ENCODE measurements at regions not wholly inside any gene's neighbourhood (a gene's known extent, or its start where the extent isn't known, plus 50 kb on each side); places are given as distances from the start of the nearest gene placed in this dataset.

DNA sequence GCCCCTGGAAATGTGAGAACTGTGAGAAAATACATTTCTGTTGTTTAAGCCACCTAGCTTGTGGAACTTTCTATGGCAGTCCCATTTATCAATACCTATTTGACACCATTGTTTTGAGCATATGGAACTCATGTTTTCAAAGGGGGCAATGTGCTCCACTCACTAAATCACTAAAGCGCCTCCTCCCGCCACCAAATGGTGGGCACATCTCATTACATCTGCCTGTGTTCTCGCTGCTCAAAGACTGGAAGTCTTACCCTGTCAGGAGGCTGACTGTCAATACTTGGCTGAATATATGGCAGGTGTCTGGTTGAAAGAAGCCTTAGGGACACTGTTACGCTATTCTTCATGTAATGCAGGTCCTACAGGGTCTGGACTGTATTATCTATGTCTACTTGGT lies 767.7 kb downstream of the TSN start:
- no peaks in the 10 kb centered on the region for H3K79me1 ChIP-seq (ENCODE audit: low read depth, low read length)
- H3K36me3 ChIP-seq (ENCODE audit: control insufficient read depth in 2 of 4, insufficient read depth in 4 of 4, low read length in 3 of 4): 0 out of 8 replicates have a peak, but pooled peaks cover 0 to 2% (median 0%) of the 10 kb centered on the region in 4 experiments
- H4K91ac ChIP-seq (replicated peaks; ENCODE audit: insufficient read length, low read length): no peak overlapping the region
- peaks cover 3 to 7% of the 10 kb centered on the region in 2 experiments; a peak in 1 of 4 replicates for H3K9me3 ChIP-seq (ENCODE audit: insufficient read depth in 2 of 2, low read depth in 1 of 2, low read length in 1 of 2)
- H3K27ac ChIP-seq (ENCODE audit: low read depth, low read length): no peak overlapping the region
- 0 out of 2 replicates have a peak overlapping the region, but pooled peaks have one; percentile 36 for H2AFZ ChIP-seq (ENCODE audit: low read length)
- H3K27me3 ChIP-seq (replicated peaks in 1 of 4; ENCODE audit: control insufficient read depth in 3 of 4, extremely low read depth in 1 of 4, insufficient read depth in 3 of 4, low read length in 3 of 4): no peaks in the 10 kb centered on the region
- 0 out of 2 replicates have a peak overlapping the region, but pooled peaks have one; percentile 20 for H2BK15ac ChIP-seq (ENCODE audit: low read length)
- FAIRE-seq (no peak), DNase-seq (ENCODE audit: low read depth in 1 of 2, low spot score in 2 of 2) (no peak)
- H2BK12ac ChIP-seq (ENCODE audit: low read depth, low read length): no peak overlapping the region
- H3K4ac ChIP-seq (replicated peaks; ENCODE audit: insufficient read length, low read depth, low read length): no peak overlapping the region
- WGBS, 2 experiments (ENCODE audit: extremely low coverage in 1 of 2, insufficient coverage in 1 of 2, insufficient read length in 1 of 2, insufficient replicate concordance in 2 of 2, low coverage in 1 of 2, low lambda C conversion rate in 2 of 2, missing lambda C conversion rate in 1 of 2): 89% methylated on average over 4 of the region's 4 CpGs; no CpG with 5 or more reads in 1 of the 2 experiments
- H4K5ac ChIP-seq (ENCODE audit: insufficient read length, low read depth, low read length): no peak overlapping the region
- H2BK120ac ChIP-seq (replicated peaks; ENCODE audit: low read depth, low read length): no peak overlapping the region
- no peak overlapping the region for H3K56ac ChIP-seq (replicated peaks; ENCODE audit: insufficient read length, low read depth, low read length)
- no peak overlapping the region for H4K8ac ChIP-seq (ENCODE audit: extremely low read depth, insufficient read depth, low read length)
- H3K4me1 ChIP-seq (replicated peaks in 1 of 4; ENCODE audit: control insufficient read depth in 3 of 4, insufficient read depth in 4 of 4, low read length in 3 of 4): peaks cover 0 to 9% (median 0%) of the 10 kb centered on the region in 4 experiments; a peak in 2 of 7 replicates
- H3K18ac ChIP-seq (ENCODE audit: extremely low read depth, low read length): no peak overlapping the region
- no peaks in the 10 kb centered on the region; the same call in 1 of the 2 replicates for H3K23me2 ChIP-seq (ENCODE audit: low read depth, low read length)
- H3K23ac ChIP-seq (ENCODE audit: insufficient read length): no peak overlapping the region
- H3K4me3 ChIP-seq (ENCODE audit: extremely low read depth in 1 of 4, insufficient read depth in 2 of 4, low read depth in 3 of 4, low read length in 4 of 4): no peak overlapping the region
- no peak for TF ChIP-seq SP2 (IDR thresholded peaks at IDR 0.05; ENCODE audit: low read length)
- TF ChIP-seq SRF (IDR thresholded peaks at IDR 0.05; ENCODE audit: low read depth, low read length): no peak
- TF ChIP-seq KDM4A (IDR thresholded peaks at IDR 0.05; ENCODE audit: low read depth, low read length, severe bottlenecking): no peak
- TF ChIP-seq, protein P1, sequence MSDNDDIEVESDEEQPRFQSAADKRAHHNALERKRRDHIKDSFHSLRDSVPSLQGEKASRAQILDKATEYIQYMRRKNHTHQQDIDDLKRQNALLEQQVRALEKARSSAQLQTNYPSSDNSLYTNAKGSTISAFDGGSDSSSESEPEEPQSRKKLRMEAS (IDR thresholded peaks at IDR 0.05): 0 out of 2 replicates have a peak, but pooled peaks have one; percentile 32
- peak; percentile 36 to 50 for TF ChIP-seq RAD21 (IDR thresholded peaks at IDR 0.05 in 1 of 2, conservative IDR thresholded peaks at IDR 0.05 in 1 of 2; ENCODE audit: low read depth in 2 of 2, low read length in 2 of 2)
- TF ChIP-seq, protein P2, sequence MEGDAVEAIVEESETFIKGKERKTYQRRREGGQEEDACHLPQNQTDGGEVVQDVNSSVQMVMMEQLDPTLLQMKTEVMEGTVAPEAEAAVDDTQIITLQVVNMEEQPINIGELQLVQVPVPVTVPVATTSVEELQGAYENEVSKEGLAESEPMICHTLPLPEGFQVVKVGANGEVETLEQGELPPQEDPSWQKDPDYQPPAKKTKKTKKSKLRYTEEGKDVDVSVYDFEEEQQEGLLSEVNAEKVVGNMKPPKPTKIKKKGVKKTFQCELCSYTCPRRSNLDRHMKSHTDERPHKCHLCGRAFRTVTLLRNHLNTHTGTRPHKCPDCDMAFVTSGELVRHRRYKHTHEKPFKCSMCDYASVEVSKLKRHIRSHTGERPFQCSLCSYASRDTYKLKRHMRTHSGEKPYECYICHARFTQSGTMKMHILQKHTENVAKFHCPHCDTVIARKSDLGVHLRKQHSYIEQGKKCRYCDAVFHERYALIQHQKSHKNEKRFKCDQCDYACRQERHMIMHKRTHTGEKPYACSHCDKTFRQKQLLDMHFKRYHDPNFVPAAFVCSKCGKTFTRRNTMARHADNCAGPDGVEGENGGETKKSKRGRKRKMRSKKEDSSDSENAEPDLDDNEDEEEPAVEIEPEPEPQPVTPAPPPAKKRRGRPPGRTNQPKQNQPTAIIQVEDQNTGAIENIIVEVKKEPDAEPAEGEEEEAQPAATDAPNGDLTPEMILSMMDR (IDR thresholded peaks at IDR 0.05; ENCODE audit: control extremely low read depth in 1 of 3, insufficient read depth in 1 of 3, low read depth in 1 of 3, low read length in 3 of 3): peak; percentile 27 to 48 (median 41)
- no peak for TF ChIP-seq RXRA (IDR thresholded peaks at IDR 0.05; ENCODE audit: insufficient read depth, low read depth, low read length)
- no peak for TF ChIP-seq ZNF274 (IDR thresholded peaks at IDR 0.05; ENCODE audit: borderline replicate concordance, extremely low read depth, low read length)
- ChIA-PET POLR2A (ENCODE audit: partially characterized antibody) (no interaction called here), CTCF (ENCODE audit: partially characterized antibody) (interaction anchor here (1.0 to 6.0 kb wide), 4 partner anchors 9 to 159 kb away, joined by 3 to 38 read pairs (median 3); no protein-coding TSS in a partner anchor)
- no peak overlapping the region for H3K14ac ChIP-seq (ENCODE audit: insufficient read length)
- no peak overlapping the region for H3K4me2 ChIP-seq (ENCODE audit: insufficient read depth in 1 of 2, low read depth in 2 of 2, low read length in 2 of 2)
- no peak overlapping the region for H2BK20ac ChIP-seq (ENCODE audit: low read length)
- H3K9ac ChIP-seq (replicated peaks in 1 of 4; ENCODE audit: extremely low read depth in 1 of 4, low read depth in 3 of 4, low read length in 3 of 4): no peak overlapping the region
- no peak overlapping the region for H2BK5ac ChIP-seq (ENCODE audit: low read depth, low read length)
- H4K20me1 ChIP-seq (replicated peaks in 1 of 2; ENCODE audit: control insufficient read depth in 1 of 2, insufficient read depth in 2 of 2, low read length in 2 of 2): no peaks in the 10 kb centered on the region
- H3K79me2 ChIP-seq (ENCODE audit: control insufficient read depth in 1 of 2, insufficient read depth in 2 of 2, low read length in 2 of 2): no peaks in the 10 kb centered on the region
- H2AK5ac ChIP-seq (ENCODE audit: low read depth, low read length): no peak overlapping the region
